ENCODE measurements at regions not wholly inside any gene's neighbourhood (a gene's known extent, or its start where the extent isn't known, plus 50 kb on each side); places are given as distances from the start of the nearest gene placed in this dataset.

DNA sequence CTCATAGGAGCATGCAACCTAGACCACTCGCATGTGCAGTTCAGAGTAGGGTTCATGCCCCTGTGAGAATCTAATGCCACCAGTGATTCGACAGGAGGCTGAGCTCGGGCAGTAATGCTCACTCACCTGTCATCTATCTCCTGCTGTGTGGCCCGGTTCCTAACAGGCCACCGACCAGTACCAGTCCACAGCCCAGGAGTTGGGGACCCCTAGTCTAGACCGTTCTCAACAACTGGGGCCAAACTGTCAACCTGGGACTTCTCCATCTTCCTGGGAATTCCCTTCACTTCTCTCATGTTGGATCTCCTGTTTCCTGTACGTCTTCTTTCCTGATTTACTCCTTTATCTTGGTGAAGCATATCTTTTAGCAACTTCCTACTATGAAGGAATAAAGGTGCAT, 79.4 kb upstream of the HELT start:
- no peaks in the 10 kb centered on the region for H3K36me3 ChIP-seq
- H3K27me3 ChIP-seq, result no peaks in the 10 kb centered on the region
- no peaks in the 10 kb centered on the region for H3K4me1 ChIP-seq
- WGBS, 4 donors, result 95 to 97% (median 96%) methylated on average over 7 of the region's 7 CpGs
- no peak for ATAC-seq
- no peak overlapping the region for H3K4me3 ChIP-seq
- intact Hi-C loops (cut with DNase I), result no loop called here
- peaks cover 0 to 7% (median 0%) of the 10 kb centered on the region in 12 donors for H3K9me3 ChIP-seq
- DNase-seq, result no peak
- H3K27ac ChIP-seq, result no peak overlapping the region
- TF ChIP-seq, protein P1, sequence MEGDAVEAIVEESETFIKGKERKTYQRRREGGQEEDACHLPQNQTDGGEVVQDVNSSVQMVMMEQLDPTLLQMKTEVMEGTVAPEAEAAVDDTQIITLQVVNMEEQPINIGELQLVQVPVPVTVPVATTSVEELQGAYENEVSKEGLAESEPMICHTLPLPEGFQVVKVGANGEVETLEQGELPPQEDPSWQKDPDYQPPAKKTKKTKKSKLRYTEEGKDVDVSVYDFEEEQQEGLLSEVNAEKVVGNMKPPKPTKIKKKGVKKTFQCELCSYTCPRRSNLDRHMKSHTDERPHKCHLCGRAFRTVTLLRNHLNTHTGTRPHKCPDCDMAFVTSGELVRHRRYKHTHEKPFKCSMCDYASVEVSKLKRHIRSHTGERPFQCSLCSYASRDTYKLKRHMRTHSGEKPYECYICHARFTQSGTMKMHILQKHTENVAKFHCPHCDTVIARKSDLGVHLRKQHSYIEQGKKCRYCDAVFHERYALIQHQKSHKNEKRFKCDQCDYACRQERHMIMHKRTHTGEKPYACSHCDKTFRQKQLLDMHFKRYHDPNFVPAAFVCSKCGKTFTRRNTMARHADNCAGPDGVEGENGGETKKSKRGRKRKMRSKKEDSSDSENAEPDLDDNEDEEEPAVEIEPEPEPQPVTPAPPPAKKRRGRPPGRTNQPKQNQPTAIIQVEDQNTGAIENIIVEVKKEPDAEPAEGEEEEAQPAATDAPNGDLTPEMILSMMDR (IDR thresholded peaks at IDR 0.05), result no peak
- no peak for TF ChIP-seq POLR2A (IDR thresholded peaks at IDR 0.05)

DNA sequence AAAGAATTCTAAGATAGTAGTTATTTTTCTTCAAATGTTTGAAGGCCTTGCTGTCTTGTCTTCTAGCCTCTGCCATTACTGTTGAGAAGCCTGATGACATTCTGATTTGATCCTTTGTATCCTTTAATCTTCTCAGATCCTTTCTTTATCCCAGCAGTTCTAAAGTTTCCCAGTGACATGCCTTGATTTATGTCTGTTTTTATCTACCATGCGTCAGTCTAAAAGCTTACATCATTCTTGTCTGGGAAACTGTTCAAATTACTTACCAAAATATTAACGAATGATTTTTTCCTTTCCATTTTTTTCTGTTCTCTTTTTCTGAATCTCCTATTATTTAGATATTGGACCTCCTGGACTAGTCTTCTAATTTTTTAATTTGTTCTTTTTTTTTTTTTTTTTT, 78.3 kb upstream of the HELT start:
- Histone ChIP-seq H3K9me3 (peaks cover 0 to 7% (median 0%) of the 10 kb centered on the region in 12 donors), H3K27me3 (no peaks in the 10 kb centered on the region), H3K36me3 (no peaks in the 10 kb centered on the region), H3K4me1 (no peaks in the 10 kb centered on the region), H3K27ac (no peak overlapping the region), H3K4me3 (no peak overlapping the region)
- DNase-seq (no peak), ATAC-seq (no peak)
- intact Hi-C loops (cut with DNase I), result no loop called here
- 64 to 87% (median 79%) methylated on average over 2 of the region's 2 CpGs for WGBS, 4 donors
- TF ChIP-seq, protein P1 (IDR thresholded peaks at IDR 0.05), result no peak
- TF ChIP-seq POLR2A (IDR thresholded peaks at IDR 0.05), result no peak

DNA sequence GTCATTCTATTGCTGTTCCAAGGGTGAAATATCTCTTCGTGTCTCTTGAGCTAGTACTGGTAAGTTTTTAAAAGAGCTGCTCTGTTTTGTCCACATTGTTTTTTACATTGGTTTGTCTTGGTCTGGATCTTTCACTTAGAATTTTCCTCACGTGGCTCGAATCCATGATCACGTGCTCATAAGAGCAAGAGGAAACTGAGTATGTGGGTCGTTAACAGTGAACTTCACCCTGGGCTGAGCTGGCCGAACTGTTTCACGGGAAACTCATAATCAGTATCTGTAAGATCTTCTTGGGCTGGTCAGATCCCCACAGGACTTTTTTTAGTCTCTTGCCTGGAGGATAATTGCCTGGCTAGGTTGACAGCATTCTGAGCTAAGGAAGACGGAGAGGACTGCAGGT, 77.8 kb upstream of the HELT start:
- intact Hi-C loops (cut with DNase I), result no loop called here
- Histone ChIP-seq H3K4me3 (no peak overlapping the region), H3K27me3 (no peaks in the 10 kb centered on the region), H3K27ac (no peak overlapping the region), H3K4me1 (no peaks in the 10 kb centered on the region), H3K36me3 (no peaks in the 10 kb centered on the region), H3K9me3 (peaks cover 0 to 7% (median 0%) of the 10 kb centered on the region in 12 donors)
- WGBS, 4 donors, result 79 to 84% (median 81%) methylated on average over 8 of the region's 8 CpGs
- DNase-seq (no peak), ATAC-seq (no peak)
- TF ChIP-seq POLR2A (IDR thresholded peaks at IDR 0.05), result no peak
- TF ChIP-seq, protein P1 (IDR thresholded peaks at IDR 0.05), result no peak

DNA sequence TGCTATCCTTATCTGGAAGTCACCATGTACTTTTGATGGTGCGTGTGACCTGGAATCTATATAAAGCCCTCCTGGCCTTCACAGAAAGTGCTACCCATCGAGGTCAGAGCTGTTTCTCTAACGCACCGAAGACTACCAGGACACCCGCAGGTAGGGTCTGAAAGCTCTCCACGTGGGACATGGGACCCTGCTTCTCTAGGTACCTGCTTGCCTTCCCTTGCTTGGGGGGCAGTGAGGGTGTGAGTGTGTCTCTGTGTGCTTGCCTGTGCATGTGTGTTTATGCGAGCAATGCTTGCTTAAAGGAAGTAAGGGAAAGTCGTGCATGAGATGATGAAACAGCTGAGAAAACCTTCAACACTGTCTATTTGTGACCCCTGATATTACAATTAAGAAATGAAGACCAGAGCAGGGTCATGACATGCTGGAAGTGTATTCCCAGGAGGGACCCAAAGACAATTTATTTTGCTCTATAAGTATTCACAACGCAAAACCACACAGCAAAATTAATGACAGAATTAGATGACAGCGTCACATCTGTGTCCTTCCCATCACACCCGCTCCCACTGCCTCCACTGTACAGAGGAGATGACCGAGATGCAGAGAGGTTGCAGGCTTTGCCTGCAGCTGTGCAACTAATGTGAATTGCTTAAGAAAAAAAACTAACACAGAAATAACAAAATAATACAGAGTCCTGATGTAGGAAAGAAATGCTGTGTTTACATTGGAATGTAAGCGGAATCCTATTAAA, 76.4 kb upstream of the HELT start:
- H3K27ac ChIP-seq, result no peak overlapping the region
- intact Hi-C loops (cut with DNase I), result no loop called here
- 62 to 76% (median 66%) methylated on average over 13 of the region's 13 CpGs for WGBS, 4 donors
- no peak overlapping the region for H3K4me3 ChIP-seq
- H3K27me3 ChIP-seq, result no peaks in the 10 kb centered on the region
- H3K36me3 ChIP-seq, result no peaks in the 10 kb centered on the region
- DNase-seq, result no peak
- no peaks in the 10 kb centered on the region for H3K4me1 ChIP-seq
- ATAC-seq, result no peak
- no peak for TF ChIP-seq POLR2A (IDR thresholded peaks at IDR 0.05)
- TF ChIP-seq, protein P1 (IDR thresholded peaks at IDR 0.05), result no peak
- peaks cover 0 to 7% (median 0%) of the 10 kb centered on the region in 12 donors for H3K9me3 ChIP-seq

Measured in heart left ventricle (tissue), 16 donors.